Fibroblast of the aortic adventitia (primary cell): ENCODE measurements at regions not wholly inside any gene's neighbourhood (a gene's known extent, or its start where the extent isn't known, plus 50 kb on each side); places are given as distances from the start of the nearest gene placed in this dataset.
"Not testable (repeated sequence)": the region's sequence is repeated elsewhere in the genome, so short reads cannot be mapped to it uniquely, and the experiment has no call there.

Source experiments
- DNase-seq: peaks from one replicate; pipeline ENCODE4 v3.0.0-alpha.2; 2010; ENCODE audit warnings: low read depth
- H3K4me3 ChIP-seq: 2 replicates; pipeline ENCODE4 v1.5.1; 2011; ENCODE audit warnings: low read depth, mild to moderate bottlenecking, control low read depth, low read length, moderate library complexity
- TF ChIP-seq, protein P1 (sequence below): IDR thresholded peaks from 2 replicates; pipeline ENCODE4 v1.5.1; 2011; ENCODE audit warnings: mild to moderate bottlenecking, low read length, control low read depth, inconsistent platforms; ENCODE audit not compliant: insufficient read depth

- no peak for DNase-seq
- no peak overlapping the region for H3K4me3 ChIP-seq
- TF ChIP-seq, protein P1, sequence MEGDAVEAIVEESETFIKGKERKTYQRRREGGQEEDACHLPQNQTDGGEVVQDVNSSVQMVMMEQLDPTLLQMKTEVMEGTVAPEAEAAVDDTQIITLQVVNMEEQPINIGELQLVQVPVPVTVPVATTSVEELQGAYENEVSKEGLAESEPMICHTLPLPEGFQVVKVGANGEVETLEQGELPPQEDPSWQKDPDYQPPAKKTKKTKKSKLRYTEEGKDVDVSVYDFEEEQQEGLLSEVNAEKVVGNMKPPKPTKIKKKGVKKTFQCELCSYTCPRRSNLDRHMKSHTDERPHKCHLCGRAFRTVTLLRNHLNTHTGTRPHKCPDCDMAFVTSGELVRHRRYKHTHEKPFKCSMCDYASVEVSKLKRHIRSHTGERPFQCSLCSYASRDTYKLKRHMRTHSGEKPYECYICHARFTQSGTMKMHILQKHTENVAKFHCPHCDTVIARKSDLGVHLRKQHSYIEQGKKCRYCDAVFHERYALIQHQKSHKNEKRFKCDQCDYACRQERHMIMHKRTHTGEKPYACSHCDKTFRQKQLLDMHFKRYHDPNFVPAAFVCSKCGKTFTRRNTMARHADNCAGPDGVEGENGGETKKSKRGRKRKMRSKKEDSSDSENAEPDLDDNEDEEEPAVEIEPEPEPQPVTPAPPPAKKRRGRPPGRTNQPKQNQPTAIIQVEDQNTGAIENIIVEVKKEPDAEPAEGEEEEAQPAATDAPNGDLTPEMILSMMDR = no peak
Measured at GRCh38 chr14:22113401-22113800, 439.8 kb upstream of the OR4E1 start.

GRCh38 chr14:22112004-22112403 is 438.4 kb upstream of the OR4E1 start:
- DNase-seq = no peak
- no peak overlapping the region for H3K4me3 ChIP-seq
- TF ChIP-seq, protein P1 = peak; percentile 34

- no peak for DNase-seq
- TF ChIP-seq, protein P1 = no peak
- H3K4me3 ChIP-seq = no peak overlapping the region
Measured at GRCh38 chr14:22107753-22108152, 434.1 kb upstream of the OR4E1 start.

GRCh38 chr14:22106700-22107697 is 433.4 kb upstream of the OR4E1 start:
- DNase-seq = no peak
- no peak overlapping the region for H3K4me3 ChIP-seq
- TF ChIP-seq, protein P1 = no peak

GRCh38 chr14:22105624-22106006 is 432.0 kb upstream of the OR4E1 start:
- H3K4me3 ChIP-seq = no peak overlapping the region
- no peak for DNase-seq
- TF ChIP-seq, protein P1 = no peak

- H3K4me3 ChIP-seq = no peak overlapping the region
- TF ChIP-seq, protein P1 = no peak
- DNase-seq = no peak
Measured at GRCh38 chr14:22105006-22105623, 431.5 kb upstream of the OR4E1 start.

- DNase-seq, H3K4me3 ChIP-seq: not testable (repeated sequence)
Measured at GRCh38 chr14:22100764-22101120, 427.1 kb upstream of the OR4E1 start.
